ENCODE measurements at regions not wholly inside any gene's neighbourhood (a gene's known extent, or its start where the extent isn't known, plus 50 kb on each side); places are given as distances from the start of the nearest gene placed in this dataset.

GRCh38 chr6:41404182-41404845 is 68.9 kb downstream of the NCR2 start:
- no peak for DNase-seq (ENCODE audit: low spot score)

DNA sequence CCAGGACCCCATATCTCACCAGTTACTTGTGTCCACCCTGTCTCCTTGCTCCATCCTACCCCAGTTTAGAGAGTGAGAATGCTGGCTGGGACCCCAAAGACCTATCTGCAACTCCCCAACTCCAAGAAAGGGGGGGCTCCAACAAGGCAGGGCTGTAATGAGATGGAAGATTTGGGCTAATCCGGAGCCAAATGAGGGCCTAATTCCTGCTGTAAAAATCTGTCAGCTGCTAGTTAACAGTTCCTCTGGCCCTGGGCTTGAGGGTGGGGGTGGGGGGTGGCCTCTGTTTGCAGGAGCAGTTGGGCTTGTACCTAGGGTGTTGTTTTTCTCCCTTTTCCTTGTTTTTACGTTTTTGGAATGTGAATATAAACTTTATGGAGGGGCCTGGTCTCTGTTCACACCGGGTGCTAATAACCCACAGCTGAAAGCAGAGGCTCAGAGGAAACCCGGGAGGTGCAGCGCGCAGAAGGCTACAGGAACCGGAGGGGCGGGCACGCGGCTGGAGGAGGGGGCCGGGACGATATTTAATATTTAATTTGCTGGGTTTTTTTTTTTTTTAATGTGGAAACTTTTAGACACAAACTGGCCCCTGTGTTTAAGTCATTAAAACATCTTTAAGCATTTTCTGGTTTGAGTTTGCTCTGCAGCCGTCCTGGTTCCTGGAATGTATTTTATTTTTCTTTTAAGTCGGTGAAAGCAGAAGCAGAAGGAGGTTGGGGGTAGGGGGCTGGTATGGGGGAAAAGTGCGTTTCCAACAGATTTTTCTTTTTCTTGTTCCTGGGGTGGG is 70.7 kb downstream of the NCR2 start:
- no peak for DNase-seq (ENCODE audit: low spot score)

DNA sequence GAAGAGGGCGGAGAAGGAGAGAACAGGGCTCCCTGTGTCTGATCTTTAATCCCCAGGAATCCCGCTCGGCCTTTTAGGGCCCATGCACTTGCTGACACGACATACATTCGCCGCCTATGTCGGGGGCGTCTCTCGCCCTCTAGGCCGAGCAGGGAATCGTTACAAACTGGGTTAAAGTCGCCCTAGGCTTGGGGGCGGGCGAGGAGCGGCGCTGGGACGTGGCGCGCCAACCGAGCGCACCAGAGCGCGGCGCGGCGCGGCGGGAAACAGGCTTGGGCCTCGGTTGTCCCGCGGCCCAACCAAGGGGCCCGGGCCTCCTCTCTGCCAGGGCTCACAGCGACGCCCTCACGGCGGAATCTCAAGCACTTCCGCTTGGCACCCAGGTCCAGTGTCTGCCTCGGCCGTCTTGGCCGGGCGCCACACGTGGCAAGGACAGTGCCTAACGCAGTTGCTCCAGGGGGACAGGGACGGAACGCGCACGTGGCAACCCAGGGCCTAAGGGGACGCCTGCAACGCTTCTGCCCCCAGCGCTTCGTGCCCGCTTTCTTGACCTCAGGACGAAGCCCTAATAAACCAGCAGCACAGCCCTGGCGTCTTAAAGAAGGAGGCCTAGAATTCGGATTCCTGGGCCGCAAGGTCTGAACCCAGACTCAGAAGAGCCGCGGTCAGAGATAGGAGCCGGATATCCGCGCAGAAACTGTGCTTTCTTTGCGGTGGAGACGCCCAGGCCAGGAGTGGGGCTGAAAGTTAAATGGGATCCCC is 71.5 kb downstream of the NCR2 start:
- DNase-seq (ENCODE audit: low spot score): no peak

DNA sequence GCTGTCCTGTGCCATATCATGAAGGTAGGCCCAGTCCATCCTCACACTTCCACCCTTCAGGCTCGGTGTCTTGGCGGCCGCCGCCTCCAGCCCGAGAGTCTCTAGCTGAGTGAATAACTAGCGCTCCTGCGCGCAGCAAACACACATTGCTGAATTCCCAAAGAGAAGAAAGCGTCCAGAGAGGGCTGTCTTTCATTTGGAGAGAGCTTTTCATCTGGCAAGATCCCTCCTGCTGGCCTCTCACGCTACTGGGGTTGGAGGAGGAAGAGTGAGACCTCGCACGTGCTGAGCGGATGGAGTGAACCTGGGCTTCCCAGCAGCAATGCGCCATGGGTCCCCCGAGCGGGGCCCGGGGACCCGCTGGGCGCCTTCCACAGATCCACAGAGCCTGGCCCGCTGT is 73.2 kb downstream of the NCR2 start:
- no peak for DNase-seq (ENCODE audit: low spot score)

DNA sequence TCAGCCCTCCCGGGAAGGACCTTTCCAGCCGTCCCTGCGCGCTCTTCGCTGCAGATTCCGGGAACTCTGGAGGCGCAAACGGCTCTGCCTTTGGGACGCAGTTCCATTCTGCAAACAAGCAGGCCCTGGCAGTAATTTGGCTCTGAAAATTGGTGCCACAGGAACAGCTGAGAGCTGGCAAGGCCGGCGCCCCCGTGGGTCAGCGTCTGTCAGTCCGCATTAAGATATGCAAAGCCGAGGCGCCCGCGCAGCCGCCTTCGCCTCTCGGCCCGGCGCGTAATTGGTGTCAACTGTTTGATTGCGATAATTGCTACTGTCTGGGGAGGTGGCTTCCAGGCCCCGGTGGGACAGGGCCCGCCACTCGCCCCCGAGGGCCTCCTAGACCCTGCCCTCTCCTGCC is 73.6 kb downstream of the NCR2 start:
- no peak for DNase-seq (ENCODE audit: low spot score)

GRCh38 chr6:41409489-41409888 is 74.1 kb downstream of the NCR2 start:
- no peak for DNase-seq (ENCODE audit: low spot score)

DNA sequence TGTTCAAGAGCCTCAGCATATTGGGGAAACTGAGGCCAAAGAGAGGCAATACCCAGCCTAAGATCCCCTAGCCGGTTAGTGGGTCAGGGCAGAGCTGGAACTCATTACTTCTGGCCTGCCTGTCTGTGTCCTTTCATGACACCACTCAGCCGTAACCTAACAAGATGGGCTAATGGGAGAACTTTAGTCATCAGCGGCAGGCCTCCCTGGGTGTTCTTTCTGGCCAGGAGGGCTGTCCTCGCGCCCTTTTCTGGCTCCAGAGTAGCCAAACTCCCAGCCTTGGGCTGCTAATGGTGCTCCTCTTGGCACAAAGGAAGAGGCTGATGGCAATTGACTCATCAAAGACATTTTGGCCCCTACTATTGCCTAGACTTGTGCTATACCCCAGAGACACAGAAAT is 76.6 kb downstream of the NCR2 start:
- no peak for DNase-seq (ENCODE audit: low spot score)

DNA sequence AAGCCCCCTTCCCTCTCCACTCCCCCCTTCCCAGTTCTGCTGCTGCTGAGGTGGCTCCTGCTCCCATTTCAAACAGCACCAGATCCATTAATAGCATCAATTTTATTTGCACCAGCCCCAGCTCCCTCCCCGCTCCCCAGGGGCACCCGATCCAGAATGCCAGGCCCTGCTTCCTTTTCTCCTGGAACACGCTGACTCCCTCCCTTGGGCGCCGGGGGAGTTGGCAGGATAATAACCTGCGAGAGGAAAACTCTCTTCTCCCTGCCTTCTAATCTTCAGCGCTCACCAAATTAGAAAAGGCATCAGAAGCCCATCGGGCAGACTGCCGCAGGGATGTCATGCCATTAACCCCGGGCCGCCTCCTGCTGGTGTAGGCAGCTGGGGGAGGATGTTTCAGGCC is 77.8 kb downstream of the NCR2 start:
- DNase-seq (ENCODE audit: low spot score): peak; percentile 84

- no peak for DNase-seq (ENCODE audit: low spot score)
Observed at GRCh38 chr6:41416501-41416837, 81.1 kb downstream of the NCR2 start.

- no peak for DNase-seq (ENCODE audit: low spot score)
Observed at GRCh38 chr6:41418741-41419140, 83.3 kb downstream of the NCR2 start.

DNA sequence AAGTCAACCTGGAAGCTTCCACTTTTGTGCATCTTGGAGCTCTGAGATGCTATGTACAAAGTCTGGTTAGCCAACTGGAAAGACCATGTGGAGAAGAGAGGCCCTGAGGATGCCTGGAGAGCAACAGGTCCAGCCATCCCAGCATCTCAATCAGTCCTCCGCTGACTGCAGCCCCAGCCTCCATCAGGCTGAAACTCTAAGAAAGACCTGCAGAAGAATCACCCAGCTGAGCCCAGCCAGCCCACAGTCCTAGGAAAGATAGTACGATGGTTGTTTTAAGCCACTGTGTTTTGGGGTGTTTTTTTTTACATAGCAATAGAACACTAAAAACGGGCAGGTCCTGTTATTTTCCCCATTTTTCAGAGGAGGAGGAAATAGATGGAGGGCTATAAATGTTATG is 84.0 kb downstream of the NCR2 start:
- DNase-seq (ENCODE audit: low spot score): no peak

- no peak for DNase-seq (ENCODE audit: low spot score)
Observed at GRCh38 chr6:41420186-41420585, 84.8 kb downstream of the NCR2 start.

- DNase-seq (ENCODE audit: low spot score): peak; percentile 76
Observed at GRCh38 chr6:41422161-41422560, 86.8 kb downstream of the NCR2 start.

GRCh38 chr6:41423002-41423401 is 87.6 kb downstream of the NCR2 start:
- no peak for DNase-seq (ENCODE audit: low spot score)

DNA sequence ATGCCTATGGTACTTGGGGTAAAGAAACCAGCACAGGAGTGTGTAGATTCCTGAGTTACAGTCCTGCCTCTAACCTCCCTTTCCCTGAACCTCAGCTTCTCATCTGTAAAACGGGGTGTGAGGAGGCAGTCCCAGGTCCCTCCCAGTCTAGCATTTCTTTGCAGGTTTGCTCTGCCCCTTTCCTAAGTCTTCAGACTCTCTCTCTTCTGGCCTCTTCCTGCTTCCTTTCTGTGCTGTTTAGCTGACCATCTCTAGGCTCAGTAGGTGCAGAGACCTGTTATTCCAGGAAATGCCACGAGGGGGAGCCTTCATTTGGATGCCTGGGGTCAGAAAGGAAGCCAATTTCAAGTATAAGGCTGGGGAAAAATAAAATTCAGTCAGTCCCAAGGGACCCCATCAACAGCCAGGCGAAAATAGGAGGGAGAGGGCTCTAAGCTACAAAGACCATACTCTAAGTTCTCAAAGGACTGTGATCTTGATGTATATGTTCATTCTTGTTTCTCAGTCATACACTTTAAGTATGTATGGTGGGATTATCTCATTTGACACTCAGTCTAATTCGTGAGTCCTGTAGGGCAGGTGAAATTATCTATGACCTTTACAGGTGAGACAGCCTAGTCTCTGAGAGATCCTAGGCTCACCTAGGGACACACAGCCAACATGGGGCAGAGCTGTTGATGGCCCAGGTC is 89.1 kb downstream of the NCR2 start:
- DNase-seq (ENCODE audit: low spot score): peak; percentile 64

- no peak for DNase-seq (ENCODE audit: low spot score)
Observed at GRCh38 chr6:41425511-41425910, 90.1 kb downstream of the NCR2 start.

DNA sequence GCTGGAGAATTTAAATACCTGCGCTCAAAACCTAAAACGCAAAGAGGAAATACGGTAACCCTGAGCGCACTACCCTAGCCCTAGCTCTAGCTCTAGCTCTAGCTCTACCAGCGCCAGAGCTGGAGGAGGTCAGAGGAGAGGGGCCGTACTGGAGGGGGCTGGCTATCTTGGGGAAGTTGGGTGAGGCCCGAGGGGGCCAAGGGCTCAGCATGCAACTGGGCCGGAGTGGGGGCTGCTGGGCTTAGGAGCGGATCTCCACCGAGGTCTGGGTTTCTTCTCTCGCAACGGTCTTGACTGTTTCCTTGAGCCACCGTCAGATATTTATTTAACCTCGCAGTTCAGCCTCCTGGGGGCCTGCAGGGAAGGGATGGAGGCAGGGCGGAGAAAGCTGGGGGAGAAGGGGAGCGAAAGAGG is 91.0 kb downstream of the NCR2 start:
- DNase-seq (ENCODE audit: low spot score): no peak

DNA sequence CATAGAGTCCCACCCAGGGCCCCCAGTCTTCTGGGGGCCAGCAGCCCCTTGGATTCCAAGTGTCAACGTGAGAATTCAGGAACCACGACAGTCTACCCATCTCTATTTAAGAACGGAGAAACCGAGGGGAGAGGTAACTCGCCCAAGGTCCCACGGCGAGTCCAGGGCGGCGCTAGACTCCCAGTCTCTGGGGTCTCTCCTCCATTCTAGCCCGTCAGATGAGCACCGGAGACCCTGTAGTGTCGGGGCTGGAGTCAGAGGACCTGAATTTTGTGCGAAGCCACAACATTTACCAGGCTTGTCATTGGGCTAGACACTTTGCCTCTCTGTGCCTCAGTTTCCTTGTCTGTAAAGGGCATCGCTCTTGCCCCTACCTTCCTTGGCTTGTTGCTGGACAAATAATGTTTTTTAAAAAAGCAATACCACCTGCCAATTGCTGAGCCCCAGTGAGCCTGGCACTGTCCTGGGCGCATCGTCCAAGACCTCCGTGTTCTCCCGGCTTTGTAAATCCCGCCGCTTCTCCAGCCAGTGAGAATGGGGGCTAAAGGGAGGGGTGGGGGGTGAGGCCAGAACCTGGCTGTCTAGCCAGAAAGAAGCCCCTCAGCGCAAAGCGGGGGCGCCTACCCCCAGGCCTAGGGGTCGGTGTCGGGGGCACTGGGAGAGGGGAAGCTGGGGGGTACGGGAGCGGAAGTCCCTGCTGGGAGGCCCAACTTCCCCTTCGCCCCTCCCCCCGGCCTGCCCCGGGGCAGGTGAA is 91.7 kb downstream of the NCR2 start:
- no peak for DNase-seq (ENCODE audit: low spot score)

GRCh38 chr6:41427642-41428335 is 92.4 kb downstream of the NCR2 start:
- peak; percentile 70 for DNase-seq (ENCODE audit: low spot score)

DNA sequence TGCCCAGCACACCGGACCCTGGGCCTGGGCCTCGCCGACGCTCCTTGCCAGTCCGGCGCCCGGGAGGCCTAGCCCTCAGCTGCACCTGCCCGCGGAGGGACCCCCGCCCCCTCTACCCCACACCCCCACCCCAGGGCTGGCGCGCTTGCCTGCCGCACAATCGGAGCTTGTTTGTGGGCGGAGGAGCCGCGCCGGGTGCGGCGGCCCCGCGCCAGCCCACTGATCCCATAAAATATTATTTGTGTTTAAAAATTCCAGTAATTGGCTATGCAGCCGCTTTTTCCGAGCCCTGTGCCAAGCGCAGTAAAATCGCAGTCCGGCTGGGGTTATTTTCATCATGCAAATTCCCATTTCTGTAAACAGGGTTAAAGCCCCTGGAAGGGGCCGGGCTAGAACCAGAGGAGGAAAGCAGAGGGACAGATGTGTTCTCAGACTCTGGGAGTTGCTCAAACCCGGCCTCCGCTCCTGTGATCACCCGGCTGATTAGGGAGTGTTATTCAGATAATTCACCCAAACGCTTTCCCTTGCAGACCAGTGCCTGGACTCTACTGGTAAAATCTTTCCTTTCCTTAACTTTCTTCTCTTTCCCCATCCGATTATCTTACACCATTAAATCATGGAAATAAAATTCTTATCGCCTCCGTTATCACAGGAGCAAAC is 93.1 kb downstream of the NCR2 start:
- no peak for DNase-seq (ENCODE audit: low spot score)

GRCh38 chr6:41428996-41429421 is 93.6 kb downstream of the NCR2 start:
- no peak for DNase-seq (ENCODE audit: low spot score)
